CD4-positive, alpha-beta T cell treated with Interleukin-15 for 1 hour (primary cell): ENCODE measurements at regions not wholly inside any gene's neighbourhood (a gene's known extent, or its start where the extent isn't known, plus 50 kb on each side); places are given as distances from the start of the nearest gene placed in this dataset.

Experiments used
- DNase-seq: peaks from one replicate; pipeline ENCODE4 v3.0.0-alpha.2; 2020

GRCh38 chr5:173785866-173786265 lies 102.3 kb upstream of the CPEB4 start:
- no peak for DNase-seq

GRCh38 chr5:173786286-173787187 lies 101.6 kb upstream of the CPEB4 start:
- DNase-seq: no peak

- DNase-seq: no peak
Measured at GRCh38 chr5:173789031-173789920, 98.9 kb upstream of the CPEB4 start.

GRCh38 chr5:173790177-173790719 lies 97.9 kb upstream of the CPEB4 start:
- DNase-seq: no peak

- DNase-seq: no peak
Measured at GRCh38 chr5:173790836-173791546, 97.2 kb upstream of the CPEB4 start.

GRCh38 chr5:173791878-173792277 lies 96.3 kb upstream of the CPEB4 start:
- no peak for DNase-seq

GRCh38 chr5:173792781-173793547 lies 95.2 kb upstream of the CPEB4 start:
- no peak for DNase-seq

- no peak for DNase-seq
Measured at GRCh38 chr5:173793648-173794548, 94.3 kb upstream of the CPEB4 start.

- no peak for DNase-seq
Measured at GRCh38 chr5:173794901-173795416, 93.2 kb upstream of the CPEB4 start.

- DNase-seq: no peak
Measured at GRCh38 chr5:173795601-173796000, 92.5 kb upstream of the CPEB4 start.

GRCh38 chr5:173796721-173797495 lies 91.2 kb upstream of the CPEB4 start:
- no peak for DNase-seq

GRCh38 chr5:173798127-173798810 lies 89.9 kb upstream of the CPEB4 start:
- no peak for DNase-seq

- DNase-seq: no peak
Measured at GRCh38 chr5:173800340-173800739, 87.8 kb upstream of the CPEB4 start.

- no peak for DNase-seq
Measured at GRCh38 chr5:173801006-173801405, 87.1 kb upstream of the CPEB4 start.

- peak; percentile 58 for DNase-seq
Measured at GRCh38 chr5:173802670-173803165, 85.4 kb upstream of the CPEB4 start.

GRCh38 chr5:173804579-173804978 lies 83.6 kb upstream of the CPEB4 start:
- no peak for DNase-seq

- DNase-seq: no peak
Measured at GRCh38 chr5:173806270-173807035, 81.7 kb upstream of the CPEB4 start.

GRCh38 chr5:173807181-173807655 lies 80.9 kb upstream of the CPEB4 start:
- DNase-seq: no peak
